ENCODE measurements at regions not wholly inside any gene's neighbourhood (a gene's known extent, or its start where the extent isn't known, plus 50 kb on each side); places are given as distances from the start of the nearest gene placed in this dataset.

- intact Hi-C loops (cut with DNase I), result no loop called here
- DNase-seq (ENCODE audit: low spot score), result no peak
Measured at GRCh38 chr9:20028849-20029231, 240.0 kb upstream of the SLC24A2 start.

GRCh38 chr9:20028192-20028848, 239.5 kb upstream of the SLC24A2 start:
- intact Hi-C loops (cut with DNase I), result no loop called here
- DNase-seq (ENCODE audit: low spot score), result no peak

- intact Hi-C loops (cut with DNase I), result no loop called here
Measured at GRCh38 chr9:20023961-20024571, 235.2 kb upstream of the SLC24A2 start.

GRCh38 chr9:20023210-20023905, 234.5 kb upstream of the SLC24A2 start:
- DNase-seq (ENCODE audit: low spot score), result no peak
- intact Hi-C loops (cut with DNase I), result no loop called here

More at GRCh38 chr9:20023961-20024571, 235.2 kb upstream of the SLC24A2 start:
- DNase-seq (ENCODE audit: low spot score), result no peak

- DNase-seq (ENCODE audit: low spot score), result no peak
- intact Hi-C loops (cut with DNase I), result no loop called here
Measured at GRCh38 chr9:20022410-20022809, 233.6 kb upstream of the SLC24A2 start.

- intact Hi-C loops (cut with DNase I), result no loop called here
Measured at GRCh38 chr9:20016611-20017010, 227.8 kb upstream of the SLC24A2 start.

GRCh38 chr9:20015427-20015931, 226.6 kb upstream of the SLC24A2 start:
- no peak for DNase-seq (ENCODE audit: low spot score)
- intact Hi-C loops (cut with DNase I), result no loop called here

More at GRCh38 chr9:20016611-20017010, 227.8 kb upstream of the SLC24A2 start:
- no peak for DNase-seq (ENCODE audit: low spot score)

- no peak for DNase-seq (ENCODE audit: low spot score)
- intact Hi-C loops (cut with DNase I), result no loop called here
Measured at GRCh38 chr9:20014168-20014567, 225.3 kb upstream of the SLC24A2 start.

GRCh38 chr9:20012232-20012631, 223.4 kb upstream of the SLC24A2 start:
- DNase-seq (ENCODE audit: low spot score), result no peak
- intact Hi-C loops (cut with DNase I), result no loop called here

- DNase-seq (ENCODE audit: low spot score), result no peak
- intact Hi-C loops (cut with DNase I), result no loop called here
Measured at GRCh38 chr9:20009606-20010005, 220.8 kb upstream of the SLC24A2 start.

GRCh38 chr9:20002011-20002410, 213.2 kb upstream of the SLC24A2 start:
- intact Hi-C loops (cut with DNase I), result no loop called here
- no peak for DNase-seq (ENCODE audit: low spot score)

GRCh38 chr9:20001058-20001457, 212.2 kb upstream of the SLC24A2 start:
- intact Hi-C loops (cut with DNase I), result no loop called here
- DNase-seq (ENCODE audit: low spot score), result no peak

- no peak for DNase-seq (ENCODE audit: low spot score)
- intact Hi-C loops (cut with DNase I), result no loop called here
Measured at GRCh38 chr9:19999491-20000057, 210.7 kb upstream of the SLC24A2 start.

- intact Hi-C loops (cut with DNase I), result no loop called here
- no peak for DNase-seq (ENCODE audit: low spot score)
Measured at GRCh38 chr9:19998823-19999455, 210.1 kb upstream of the SLC24A2 start.

GRCh38 chr9:19998153-19998552, 209.3 kb upstream of the SLC24A2 start:
- intact Hi-C loops (cut with DNase I), result no loop called here
- DNase-seq (ENCODE audit: low spot score), result no peak

- no peak for DNase-seq (ENCODE audit: low spot score)
- intact Hi-C loops (cut with DNase I), result no loop called here
Measured at GRCh38 chr9:19995619-19996018, 206.8 kb upstream of the SLC24A2 start.

- intact Hi-C loops (cut with DNase I), result no loop called here
- no peak for DNase-seq (ENCODE audit: low spot score)
Measured at GRCh38 chr9:19994296-19994695, 205.5 kb upstream of the SLC24A2 start.

- intact Hi-C loops (cut with DNase I), result no loop called here
- DNase-seq (ENCODE audit: low spot score), result no peak
Measured at GRCh38 chr9:19992556-19992955, 203.7 kb upstream of the SLC24A2 start.

- DNase-seq (ENCODE audit: low spot score), result no peak
Measured at GRCh38 chr9:19989213-19989612, 200.4 kb upstream of the SLC24A2 start.

GRCh38 chr9:19988281-19988680, 199.4 kb upstream of the SLC24A2 start:
- DNase-seq (ENCODE audit: low spot score), result no peak
- intact Hi-C loops (cut with DNase I), result no loop called here

More at GRCh38 chr9:19989213-19989612, 200.4 kb upstream of the SLC24A2 start:
- intact Hi-C loops (cut with DNase I), result no loop called here

Data from posterior vena cava (tissue), 2 donors.